ENCODE measurements at regions not wholly inside any gene's neighbourhood (a gene's known extent, or its start where the extent isn't known, plus 50 kb on each side); places are given as distances from the start of the nearest gene placed in this dataset.

DNA sequence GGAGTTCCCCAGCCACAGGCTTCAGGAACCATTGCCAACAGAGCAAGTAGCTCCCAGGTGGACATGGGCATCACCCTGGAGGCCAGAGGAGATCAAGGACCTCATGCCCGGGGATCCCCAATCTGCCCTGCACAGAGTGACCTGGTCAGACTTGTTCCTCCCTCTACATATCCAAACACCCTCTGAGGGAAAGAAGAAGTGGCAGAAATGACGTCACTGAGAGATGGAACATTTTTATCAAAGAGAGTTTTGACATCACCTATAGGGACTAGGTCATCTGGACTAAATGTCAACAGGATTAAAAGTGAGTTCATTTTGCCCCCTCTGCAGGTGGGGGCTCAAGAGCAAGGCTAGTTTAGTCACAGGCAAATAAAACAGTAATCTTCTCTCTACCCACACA is 273.7 kb downstream of the SKAP2 start:
- H3K23ac ChIP-seq (ENCODE audit: insufficient read length): no peak overlapping the region
- WGBS, 2 experiments (ENCODE audit: extremely low coverage in 1 of 2, insufficient coverage in 1 of 2, insufficient read length in 1 of 2, insufficient replicate concordance in 2 of 2, low coverage in 1 of 2, low lambda C conversion rate in 2 of 2, missing lambda C conversion rate in 1 of 2): 76% methylated on average over 2 of the region's 2 CpGs; no CpG with 5 or more reads in 1 of the 2 experiments
- H2AFZ ChIP-seq (ENCODE audit: low read length): no peak overlapping the region
- no peak overlapping the region for H3K4me3 ChIP-seq (ENCODE audit: extremely low read depth in 1 of 4, insufficient read depth in 2 of 4, low read depth in 3 of 4, low read length in 4 of 4)
- no peak overlapping the region for H2BK120ac ChIP-seq (replicated peaks; ENCODE audit: low read depth, low read length)
- TF ChIP-seq JUN (IDR thresholded peaks at IDR 0.05; ENCODE audit: low read depth, low read length) (no peak), SP1 (IDR thresholded peaks at IDR 0.05; ENCODE audit: low read depth, low read length) (no peak), SRF (IDR thresholded peaks at IDR 0.05; ENCODE audit: low read depth, low read length) (no peak)
- H2BK20ac ChIP-seq (ENCODE audit: low read length): no peak overlapping the region
- no peaks in the 10 kb centered on the region for H3K79me2 ChIP-seq (ENCODE audit: control insufficient read depth in 1 of 2, insufficient read depth in 2 of 2, low read length in 2 of 2)
- H2AK5ac ChIP-seq (ENCODE audit: low read depth, low read length): no peak overlapping the region
- H2BK12ac ChIP-seq (ENCODE audit: low read depth, low read length): no peak overlapping the region
- H4K20me1 ChIP-seq (replicated peaks in 1 of 2; ENCODE audit: control insufficient read depth in 1 of 2, insufficient read depth in 2 of 2, low read length in 2 of 2): no peaks in the 10 kb centered on the region
- ChIA-PET CTCF (ENCODE audit: partially characterized antibody) (interaction anchor here (0.8 to 1.2 kb wide), 3 partner anchors 17 to 54 kb away, joined by 3 to 5 read pairs (median 3); no protein-coding TSS in a partner anchor), POLR2A (ENCODE audit: partially characterized antibody) (no interaction called here)
- no peaks in the 10 kb centered on the region for H3K36me3 ChIP-seq (ENCODE audit: control insufficient read depth in 2 of 4, insufficient read depth in 4 of 4, low read length in 3 of 4)
- FAIRE-seq (no peak), DNase-seq (ENCODE audit: low read depth in 1 of 2, low spot score in 2 of 2) (no peak)
- no peak overlapping the region for H4K5ac ChIP-seq (ENCODE audit: insufficient read length, low read depth, low read length)
- H2BK5ac ChIP-seq (ENCODE audit: low read depth, low read length): no peak overlapping the region
- H3K56ac ChIP-seq (replicated peaks; ENCODE audit: insufficient read length, low read depth, low read length): no peak overlapping the region
- no peak overlapping the region for H2BK15ac ChIP-seq (ENCODE audit: low read length)
- no peak overlapping the region for H3K9ac ChIP-seq (replicated peaks in 1 of 4; ENCODE audit: extremely low read depth in 1 of 4, low read depth in 3 of 4, low read length in 3 of 4)
- no peak overlapping the region for H4K91ac ChIP-seq (replicated peaks; ENCODE audit: insufficient read length, low read length)
- no peaks in the 10 kb centered on the region for H3K79me1 ChIP-seq (ENCODE audit: low read depth, low read length)
- H4K8ac ChIP-seq (ENCODE audit: extremely low read depth, insufficient read depth, low read length): no peak overlapping the region
- no peaks in the 10 kb centered on the region; a peak in 1 of 7 replicates for H3K27me3 ChIP-seq (replicated peaks in 1 of 4; ENCODE audit: control insufficient read depth in 3 of 4, extremely low read depth in 1 of 4, insufficient read depth in 3 of 4, low read length in 3 of 4)
- no peaks in the 10 kb centered on the region for H3K23me2 ChIP-seq (ENCODE audit: low read depth, low read length)
- H3K4me2 ChIP-seq (ENCODE audit: insufficient read depth in 1 of 2, low read depth in 2 of 2, low read length in 2 of 2): no peak overlapping the region
- H3K27ac ChIP-seq (ENCODE audit: low read depth, low read length): no peak overlapping the region
- no peak overlapping the region for H3K18ac ChIP-seq (ENCODE audit: extremely low read depth, low read length)
- no peak overlapping the region for H3K4ac ChIP-seq (replicated peaks; ENCODE audit: insufficient read length, low read depth, low read length)
- peaks cover 0 to 2% (median 0%) of the 10 kb centered on the region in 4 experiments; a peak in 4 of 7 replicates for H3K4me1 ChIP-seq (replicated peaks in 1 of 4; ENCODE audit: control insufficient read depth in 3 of 4, insufficient read depth in 4 of 4, low read length in 3 of 4)
- no peaks in the 10 kb centered on the region for H3K9me3 ChIP-seq (ENCODE audit: insufficient read depth in 2 of 2, low read depth in 1 of 2, low read length in 1 of 2)
- no peak overlapping the region for H3K14ac ChIP-seq (ENCODE audit: insufficient read length)
